ENCODE measurements at regions not wholly inside any gene's neighbourhood (a gene's known extent, or its start where the extent isn't known, plus 50 kb on each side); places are given as distances from the start of the nearest gene placed in this dataset.

DNA sequence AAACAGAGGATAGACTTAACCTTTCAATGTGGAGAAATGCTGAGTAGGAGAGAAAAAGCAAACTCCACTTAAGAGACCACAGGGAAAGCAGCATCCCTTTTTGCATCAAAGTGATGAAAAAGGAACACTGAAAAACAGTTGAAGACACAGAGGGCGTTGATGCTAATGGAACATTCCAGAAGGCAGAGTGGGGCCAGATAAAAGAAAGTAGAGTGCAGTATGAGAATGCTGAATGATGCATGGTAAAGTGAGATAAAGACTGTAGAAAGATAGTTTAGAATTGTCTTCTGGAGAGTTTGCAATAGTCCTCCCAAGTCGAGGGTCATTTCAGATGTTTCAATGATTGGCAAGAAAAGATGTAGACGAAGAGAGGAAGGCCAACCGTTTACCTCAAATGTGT is 574.3 kb downstream of the PRR16 start:
- no peaks in the 10 kb centered on the region for H3K27me3 ChIP-seq (ENCODE audit: insufficient read depth, low read length)
- no peaks in the 10 kb centered on the region for H4K20me1 ChIP-seq (ENCODE audit: insufficient read depth)
- H2AFZ ChIP-seq (ENCODE audit: low read depth, low read length, poor library complexity, severe bottlenecking): no peak overlapping the region
- no peak overlapping the region for H3K27ac ChIP-seq (ENCODE audit: low read depth, low read length)
- ChIA-PET POLR2A (no interaction called here), CTCF (no interaction called here), RAD21 (ENCODE audit: low non-redundant PET in 1 of 2, low total read pairs in 2 of 2, uncharacterized antibody in 2 of 2, unreplicated experiment in 2 of 2) (no interaction called here)
- no TSS peak for BruUV-seq (replicated peaks)
- H3K4me1 ChIP-seq (ENCODE audit: control insufficient read depth in 1 of 2, insufficient read depth in 2 of 2, low read length in 2 of 2): no peaks in the 10 kb centered on the region
- intact Hi-C loops (cut with micrococcal nuclease): no loop called here
- TF ChIP-seq SIN3A (IDR thresholded peaks at IDR 0.05; ENCODE audit: low read depth): no peak
- no peak for TF ChIP-seq RAD21 (IDR thresholded peaks at IDR 0.05; ENCODE audit: low read depth)
- TF ChIP-seq YY1 (IDR thresholded peaks at IDR 0.05; ENCODE audit: extremely low read depth, insufficient replicate concordance, low read depth, low read length): no peak
- no peak for TF ChIP-seq ZBTB33 (IDR thresholded peaks at IDR 0.05; ENCODE audit: extremely low read depth, insufficient replicate concordance, low read length)
- TF ChIP-seq EZH2 (IDR thresholded peaks at IDR 0.05): no peak
- TF ChIP-seq, protein P1, sequence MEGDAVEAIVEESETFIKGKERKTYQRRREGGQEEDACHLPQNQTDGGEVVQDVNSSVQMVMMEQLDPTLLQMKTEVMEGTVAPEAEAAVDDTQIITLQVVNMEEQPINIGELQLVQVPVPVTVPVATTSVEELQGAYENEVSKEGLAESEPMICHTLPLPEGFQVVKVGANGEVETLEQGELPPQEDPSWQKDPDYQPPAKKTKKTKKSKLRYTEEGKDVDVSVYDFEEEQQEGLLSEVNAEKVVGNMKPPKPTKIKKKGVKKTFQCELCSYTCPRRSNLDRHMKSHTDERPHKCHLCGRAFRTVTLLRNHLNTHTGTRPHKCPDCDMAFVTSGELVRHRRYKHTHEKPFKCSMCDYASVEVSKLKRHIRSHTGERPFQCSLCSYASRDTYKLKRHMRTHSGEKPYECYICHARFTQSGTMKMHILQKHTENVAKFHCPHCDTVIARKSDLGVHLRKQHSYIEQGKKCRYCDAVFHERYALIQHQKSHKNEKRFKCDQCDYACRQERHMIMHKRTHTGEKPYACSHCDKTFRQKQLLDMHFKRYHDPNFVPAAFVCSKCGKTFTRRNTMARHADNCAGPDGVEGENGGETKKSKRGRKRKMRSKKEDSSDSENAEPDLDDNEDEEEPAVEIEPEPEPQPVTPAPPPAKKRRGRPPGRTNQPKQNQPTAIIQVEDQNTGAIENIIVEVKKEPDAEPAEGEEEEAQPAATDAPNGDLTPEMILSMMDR (IDR thresholded peaks at IDR 0.05 in 2 of 3, conservative IDR thresholded peaks at IDR 0.05 in 1 of 3; ENCODE audit: borderline replicate concordance in 1 of 3, insufficient read depth in 1 of 3, low read depth in 2 of 3, low read length in 2 of 3): no peak
- no peak for TF ChIP-seq EZH2phosphoT487 (IDR thresholded peaks at IDR 0.05; ENCODE audit: borderline replicate concordance)
- TF ChIP-seq FOSL1 (IDR thresholded peaks at IDR 0.05; ENCODE audit: low read depth): no peak
- TF ChIP-seq POLR2AphosphoS5 (IDR thresholded peaks at IDR 0.05; ENCODE audit: low read depth, low read length): no peak
- TF ChIP-seq, protein P2, sequence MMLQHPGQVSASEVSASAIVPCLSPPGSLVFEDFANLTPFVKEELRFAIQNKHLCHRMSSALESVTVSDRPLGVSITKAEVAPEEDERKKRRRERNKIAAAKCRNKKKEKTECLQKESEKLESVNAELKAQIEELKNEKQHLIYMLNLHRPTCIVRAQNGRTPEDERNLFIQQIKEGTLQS (IDR thresholded peaks at IDR 0.05): no peak
- no peak for TF ChIP-seq POLR2A (IDR thresholded peaks at IDR 0.05; ENCODE audit: borderline replicate concordance, extremely low read depth, insufficient read depth, insufficient read length)
- TF ChIP-seq CEBPB (IDR thresholded peaks at IDR 0.05; ENCODE audit: low read depth): no peak
- TF ChIP-seq CBX3 (IDR thresholded peaks at IDR 0.05; ENCODE audit: low read depth): no peak
- no peak for TF ChIP-seq REST (IDR thresholded peaks at IDR 0.05; ENCODE audit: low read depth)
- no peak for TF ChIP-seq SP1 (IDR thresholded peaks at IDR 0.05; ENCODE audit: low read depth)
- no peak for TF ChIP-seq TCF7L2 (IDR thresholded peaks at IDR 0.05; ENCODE audit: borderline replicate concordance, extremely low read depth, insufficient read depth, insufficient read length)
- TF ChIP-seq ELF1 (IDR thresholded peaks at IDR 0.05; ENCODE audit: borderline replicate concordance, low read depth): no peak
- no peak for TF ChIP-seq ZNF274 (IDR thresholded peaks at IDR 0.05; ENCODE audit: low read depth, low read length)
- TF ChIP-seq SRF (IDR thresholded peaks at IDR 0.05; ENCODE audit: low read depth): no peak
- H3K4me2 ChIP-seq (ENCODE audit: low read length): no peak overlapping the region
- H3K9me3 ChIP-seq (ENCODE audit: control insufficient read depth in 1 of 2, insufficient read depth in 1 of 2, low read depth in 1 of 2, low read length in 2 of 2): no peaks in the 10 kb centered on the region
- ATAC-seq (no peak), DNase-seq (ENCODE audit: low read depth, low spot score) (no peak)
- H3K79me2 ChIP-seq (ENCODE audit: insufficient read depth, low read length): no peaks in the 10 kb centered on the region
- no peaks in the 10 kb centered on the region for H3K9me2 ChIP-seq (ENCODE audit: insufficient read depth)
- H3K4me3 ChIP-seq (replicated peaks in 1 of 2; ENCODE audit: low read depth in 1 of 2, low read length in 2 of 2): no peak overlapping the region
- no peaks in the 10 kb centered on the region for H3K36me3 ChIP-seq (ENCODE audit: control insufficient read depth in 1 of 2, insufficient read depth in 2 of 2, low read length in 2 of 2)
- no peak overlapping the region for H3K9ac ChIP-seq (ENCODE audit: low read length)

Measured in HCT116 (cell line).